Nephron (organoid): ENCODE measurements at regions not wholly inside any gene's neighbourhood (a gene's known extent, or its start where the extent isn't known, plus 50 kb on each side); places are given as distances from the start of the nearest gene placed in this dataset.

Source experiments
- H3K27ac Mint-ChIP-seq, 3 experiments: 2 replicates each; pipeline ENCODE4 v1.8.0; 2020; ENCODE audit warnings: mixed read lengths in 3 of 3, mild to moderate bottlenecking in 2 of 3, moderate library complexity in 1 of 3
- H3K27me3 Mint-ChIP-seq: 2 replicates; pipeline ENCODE4 v1.8.0; 2021; ENCODE audit warnings: low read depth, mild to moderate bottlenecking, moderate library complexity, mixed read lengths
- H3K36me3 Mint-ChIP-seq: 2 replicates; pipeline ENCODE4 v1.8.0; 2020; ENCODE audit warnings: low read depth, mixed read lengths
- H3K4me1 Mint-ChIP-seq: 2 replicates; pipeline ENCODE4 v1.8.0; 2020; ENCODE audit warnings: mixed read lengths
- H3K4me3 Mint-ChIP-seq, 3 experiments: 2 replicates each; pipeline ENCODE4 v1.8.0; 2020; ENCODE audit warnings: mild to moderate bottlenecking in 3 of 3, mixed read lengths in 3 of 3, moderate library complexity in 2 of 3
- H3K9me3 Mint-ChIP-seq: 2 replicates; pipeline ENCODE4 v1.8.0; 2020; ENCODE audit warnings: mixed read lengths
- TF ChIP-seq, protein P1 (sequence below), 3 experiments: fragments of 200-600 bp; sonication (generic); IDR thresholded peaks; one replicate each; pipeline ENCODE4 v1.5.0; 2021; ENCODE audit warnings: antibody characterized with exemption in 3 of 3; ENCODE audit not compliant: unreplicated experiment in 3 of 3

DNA sequence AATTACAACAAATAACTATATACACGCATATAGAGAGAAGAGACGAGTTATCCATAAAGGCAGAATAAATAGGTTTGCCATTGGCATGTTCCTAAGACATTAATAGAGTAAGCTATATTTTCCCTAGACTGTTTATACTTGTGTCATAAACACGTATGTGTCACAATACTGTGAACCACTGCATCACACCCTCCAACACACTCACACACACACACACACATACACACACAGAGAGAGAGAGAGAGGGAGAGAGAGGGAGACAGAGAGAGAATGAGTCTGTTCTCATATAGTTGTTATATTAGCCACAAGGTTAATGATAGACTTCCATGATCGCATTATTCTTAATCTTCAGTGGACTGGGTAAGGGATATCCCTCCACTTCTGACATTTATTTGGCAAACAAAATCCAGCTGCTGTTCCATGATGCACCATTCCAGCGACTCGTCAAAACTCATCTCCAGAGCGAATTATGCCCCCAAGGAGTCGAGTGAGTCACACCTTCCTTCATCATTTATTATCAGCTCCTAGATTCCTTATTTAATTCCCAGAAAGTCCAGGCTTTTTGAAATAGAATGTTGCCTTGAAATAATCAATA lies 82.8 kb upstream of the HIVEP1 start:
- Mint-ChIP-seq H3K27ac (no peak overlapping the region), H3K4me3 (no peak overlapping the region), H3K4me1 (peaks cover 9% of the 10 kb centered on the region), H3K27me3 (peaks cover 10% of the 10 kb centered on the region), H3K9me3 (no peaks in the 10 kb centered on the region), H3K36me3 (no peaks in the 10 kb centered on the region)
- TF ChIP-seq, protein P1, sequence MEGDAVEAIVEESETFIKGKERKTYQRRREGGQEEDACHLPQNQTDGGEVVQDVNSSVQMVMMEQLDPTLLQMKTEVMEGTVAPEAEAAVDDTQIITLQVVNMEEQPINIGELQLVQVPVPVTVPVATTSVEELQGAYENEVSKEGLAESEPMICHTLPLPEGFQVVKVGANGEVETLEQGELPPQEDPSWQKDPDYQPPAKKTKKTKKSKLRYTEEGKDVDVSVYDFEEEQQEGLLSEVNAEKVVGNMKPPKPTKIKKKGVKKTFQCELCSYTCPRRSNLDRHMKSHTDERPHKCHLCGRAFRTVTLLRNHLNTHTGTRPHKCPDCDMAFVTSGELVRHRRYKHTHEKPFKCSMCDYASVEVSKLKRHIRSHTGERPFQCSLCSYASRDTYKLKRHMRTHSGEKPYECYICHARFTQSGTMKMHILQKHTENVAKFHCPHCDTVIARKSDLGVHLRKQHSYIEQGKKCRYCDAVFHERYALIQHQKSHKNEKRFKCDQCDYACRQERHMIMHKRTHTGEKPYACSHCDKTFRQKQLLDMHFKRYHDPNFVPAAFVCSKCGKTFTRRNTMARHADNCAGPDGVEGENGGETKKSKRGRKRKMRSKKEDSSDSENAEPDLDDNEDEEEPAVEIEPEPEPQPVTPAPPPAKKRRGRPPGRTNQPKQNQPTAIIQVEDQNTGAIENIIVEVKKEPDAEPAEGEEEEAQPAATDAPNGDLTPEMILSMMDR (IDR thresholded peaks at IDR 0.05; ENCODE audit: unreplicated experiment in 3 of 3): no peak

DNA sequence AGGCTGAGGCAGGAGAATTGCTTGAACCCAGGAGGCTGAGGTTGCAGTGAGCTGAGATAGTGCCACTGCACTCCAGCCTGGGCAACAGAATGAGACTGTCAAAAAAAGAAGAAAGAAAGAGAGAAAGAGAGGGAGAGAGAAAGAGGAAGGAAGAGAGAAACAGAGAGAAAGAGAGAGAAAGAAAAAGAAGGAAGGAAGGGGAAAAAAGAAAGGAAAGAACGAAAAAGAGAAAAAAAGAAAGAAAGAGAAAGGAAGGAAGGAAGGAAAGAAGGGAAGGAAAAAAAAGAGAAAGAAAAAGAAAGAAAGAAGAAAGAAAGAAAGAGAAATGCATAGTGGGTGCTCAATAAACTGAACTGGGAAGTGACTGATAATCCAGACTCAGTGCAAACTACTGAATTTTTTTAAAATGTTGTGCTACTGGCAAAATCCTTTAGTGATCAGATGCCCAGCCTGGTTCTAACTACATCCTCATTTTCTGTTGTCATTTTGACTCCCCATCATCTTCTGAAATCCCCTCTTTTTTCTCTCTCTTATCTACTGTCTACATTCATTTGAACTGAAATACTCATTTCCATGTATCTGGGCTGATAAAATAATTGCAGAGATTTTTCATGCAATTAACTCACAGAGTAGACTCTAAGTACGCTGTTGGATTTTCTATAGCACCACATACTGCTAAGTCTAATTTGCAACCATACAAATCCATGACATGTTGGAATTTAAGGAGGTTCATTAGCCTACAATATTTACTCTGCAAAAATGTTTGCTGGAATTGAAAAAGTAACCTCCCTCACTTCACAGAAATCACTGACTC lies 85.3 kb upstream of the HIVEP1 start:
- peaks cover 6% of the 10 kb centered on the region for H3K27me3 Mint-ChIP-seq
- H3K4me3 Mint-ChIP-seq: no peak overlapping the region

DNA sequence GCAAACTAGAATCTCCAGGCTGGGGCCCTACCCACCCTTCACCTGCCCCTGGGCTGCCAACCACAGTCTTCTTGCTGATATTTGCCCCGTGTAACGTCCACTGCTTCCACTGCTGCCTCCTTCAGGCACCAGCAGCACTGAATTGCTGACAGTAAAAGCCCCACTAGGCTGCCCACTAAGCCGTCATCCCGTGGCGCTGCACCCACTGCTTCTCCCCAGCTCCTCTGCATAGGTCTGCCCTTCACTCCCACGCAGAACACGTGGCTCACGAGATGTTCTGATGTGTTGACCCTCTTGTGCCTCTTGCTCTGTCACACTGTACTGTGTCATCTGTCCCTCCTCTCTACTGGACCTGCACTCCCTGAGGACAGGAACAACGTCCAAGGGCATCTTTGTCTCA lies 86.3 kb upstream of the HIVEP1 start:
- Mint-ChIP-seq H3K4me3 (no peak overlapping the region), H3K4me1 (peaks cover 13% of the 10 kb centered on the region), H3K27ac (no peak overlapping the region), H3K9me3 (no peaks in the 10 kb centered on the region), H3K27me3 (peaks cover 4% of the 10 kb centered on the region), H3K36me3 (no peaks in the 10 kb centered on the region)
- TF ChIP-seq, protein P1 (IDR thresholded peaks at IDR 0.05; ENCODE audit: unreplicated experiment in 3 of 3): no peak

More for the DNA sequence above, 85.3 kb upstream of the HIVEP1 start:
- peak overlapping the region; percentile 24 to 58 (median 37) for H3K27ac Mint-ChIP-seq
- peaks cover 9% of the 10 kb centered on the region for H3K4me1 Mint-ChIP-seq
- TF ChIP-seq, protein P1 (IDR thresholded peaks at IDR 0.05; ENCODE audit: unreplicated experiment in 3 of 3): no peak
- H3K9me3 Mint-ChIP-seq: no peaks in the 10 kb centered on the region
- no peaks in the 10 kb centered on the region for H3K36me3 Mint-ChIP-seq

DNA sequence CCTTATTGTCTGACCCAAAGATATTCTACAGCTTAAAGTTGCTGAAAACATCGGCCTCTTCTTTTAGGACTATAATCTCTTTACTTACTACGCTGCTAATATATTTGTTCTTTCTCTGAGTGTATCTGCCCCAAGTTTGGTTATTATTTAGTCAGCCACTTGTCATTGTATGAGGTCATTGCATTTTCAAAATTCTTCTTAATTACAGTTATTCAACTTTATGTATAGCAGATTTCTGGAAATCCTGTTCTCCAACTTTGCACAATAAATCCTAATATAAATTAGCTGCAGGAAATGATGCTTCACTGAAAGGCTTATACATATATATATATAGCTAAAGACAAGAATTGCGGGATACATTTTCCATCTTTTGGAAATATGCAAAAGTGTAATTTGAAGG lies 88.5 kb upstream of the HIVEP1 start:
- Mint-ChIP-seq H3K4me1 (peaks cover 25% of the 10 kb centered on the region), H3K27ac (no peak overlapping the region), H3K36me3 (no peaks in the 10 kb centered on the region), H3K4me3 (no peak overlapping the region), H3K9me3 (no peaks in the 10 kb centered on the region), H3K27me3 (peaks cover 7% of the 10 kb centered on the region)
- TF ChIP-seq, protein P1 (IDR thresholded peaks at IDR 0.05; ENCODE audit: unreplicated experiment in 3 of 3): no peak

DNA sequence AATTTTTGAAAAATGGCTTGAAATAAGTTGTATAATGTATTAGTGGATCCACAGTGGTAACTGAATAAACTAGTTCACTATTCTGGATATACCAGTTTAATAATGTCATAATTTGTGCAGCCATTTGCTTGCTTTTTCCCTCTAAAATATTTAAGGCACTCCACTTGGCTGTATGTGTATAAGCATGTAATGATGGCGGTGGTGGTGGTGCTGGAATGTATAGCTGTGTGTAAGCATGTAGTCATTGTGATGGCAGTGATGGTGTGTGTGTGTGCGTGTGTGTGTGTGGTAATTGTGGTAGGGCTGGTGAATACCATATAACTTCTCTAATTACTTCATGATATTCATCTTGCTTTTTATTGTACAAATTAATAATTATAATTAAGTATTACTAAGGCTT lies 89.2 kb upstream of the HIVEP1 start:
- Mint-ChIP-seq H3K36me3 (no peaks in the 10 kb centered on the region), H3K27ac (no peak overlapping the region), H3K9me3 (no peaks in the 10 kb centered on the region), H3K4me1 (peaks cover 32% of the 10 kb centered on the region), H3K27me3 (peaks cover 7% of the 10 kb centered on the region), H3K4me3 (no peak overlapping the region)
- TF ChIP-seq, protein P1 (IDR thresholded peaks at IDR 0.05; ENCODE audit: unreplicated experiment in 3 of 3): no peak
